Stimulated activated CD8-positive, alpha-beta memory T cell treated with anti-CD3 and anti-CD28 coated beads, Interleukin-12 subunit alpha, Interleukin-12 subunit beta, amount 100 ng/mL, for 24 hours (primary cell): ENCODE measurements at regions not wholly inside any gene's neighbourhood (a gene's known extent, or its start where the extent isn't known, plus 50 kb on each side); places are given as distances from the start of the nearest gene placed in this dataset.
"Not testable (repeated sequence)": the region's sequence is repeated elsewhere in the genome, so short reads cannot be mapped to it uniquely, and the experiment has no call there.

Experiments used
- DNase-seq: peaks from one replicate; pipeline ENCODE4 v3.0.0-alpha.2; 2020; ENCODE audit errors: extremely low read depth

GRCh38 chr14:105900398-105901160 is 374.2 kb downstream of the TMEM121 start:
- no peak for DNase-seq

GRCh38 chr14:105901226-105901625 is 374.8 kb downstream of the TMEM121 start:
- DNase-seq: no peak

- DNase-seq: no peak
Measured at GRCh38 chr14:105902131-105902898, 375.9 kb downstream of the TMEM121 start.

- not testable (repeated sequence) for DNase-seq
Measured at GRCh38 chr14:105902899-105903165, 376.4 kb downstream of the TMEM121 start.

GRCh38 chr14:105903971-105904370 is 377.6 kb downstream of the TMEM121 start:
- DNase-seq: no peak

GRCh38 chr14:105904379-105904778 is 378.0 kb downstream of the TMEM121 start:
- DNase-seq: no peak

- no peak for DNase-seq
Measured at GRCh38 chr14:105905456-105905855, 379.1 kb downstream of the TMEM121 start.

- no peak for DNase-seq
Measured at GRCh38 chr14:105907276-105907675, 380.9 kb downstream of the TMEM121 start.

GRCh38 chr14:105908006-105908405 is 381.6 kb downstream of the TMEM121 start:
- DNase-seq: no peak

- no peak for DNase-seq
Measured at GRCh38 chr14:105908481-105908911, 382.1 kb downstream of the TMEM121 start.

- DNase-seq: no peak
Measured at GRCh38 chr14:105909046-105909827, 382.9 kb downstream of the TMEM121 start.

- DNase-seq: not testable (repeated sequence)
Measured at GRCh38 chr14:105909828-105910120, 383.4 kb downstream of the TMEM121 start.

- DNase-seq: no peak
Measured at GRCh38 chr14:105910426-105910825, 384.0 kb downstream of the TMEM121 start.

- DNase-seq: no peak
Measured at GRCh38 chr14:105911006-105911847, 384.8 kb downstream of the TMEM121 start.

GRCh38 chr14:105911848-105912292 is 385.5 kb downstream of the TMEM121 start:
- not testable (repeated sequence) for DNase-seq

- no peak for DNase-seq
Measured at GRCh38 chr14:105912641-105913180, 386.3 kb downstream of the TMEM121 start.

- DNase-seq: no peak
Measured at GRCh38 chr14:105913221-105913620, 386.8 kb downstream of the TMEM121 start.

GRCh38 chr14:105913861-105914260 is 387.5 kb downstream of the TMEM121 start:
- no peak for DNase-seq

- not testable (repeated sequence) for DNase-seq
Measured at GRCh38 chr14:105914281-105914680, 387.9 kb downstream of the TMEM121 start.

- DNase-seq: no peak
Measured at GRCh38 chr14:105914738-105915385, 388.5 kb downstream of the TMEM121 start.

- DNase-seq: not testable (repeated sequence)
Measured at GRCh38 chr14:105915546-105915945, 389.2 kb downstream of the TMEM121 start.
